VCaP (cell line): ENCODE measurements at regions not wholly inside any gene's neighbourhood (a gene's known extent, or its start where the extent isn't known, plus 50 kb on each side); places are given as distances from the start of the nearest gene placed in this dataset.

Experiments
- H3K27ac ChIP-seq: fragments of 450-650 bp; 2 replicates; pipeline ENCODE4 v1.5.1; 2017
- TF ChIP-seq, protein P1 (sequence below): fragments of 450-650 bp; conservative IDR thresholded peaks from 2 replicates; pipeline ENCODE4 v1.5.1; 2017; ENCODE audit warnings: mild to moderate bottlenecking, moderate library complexity

DNA sequence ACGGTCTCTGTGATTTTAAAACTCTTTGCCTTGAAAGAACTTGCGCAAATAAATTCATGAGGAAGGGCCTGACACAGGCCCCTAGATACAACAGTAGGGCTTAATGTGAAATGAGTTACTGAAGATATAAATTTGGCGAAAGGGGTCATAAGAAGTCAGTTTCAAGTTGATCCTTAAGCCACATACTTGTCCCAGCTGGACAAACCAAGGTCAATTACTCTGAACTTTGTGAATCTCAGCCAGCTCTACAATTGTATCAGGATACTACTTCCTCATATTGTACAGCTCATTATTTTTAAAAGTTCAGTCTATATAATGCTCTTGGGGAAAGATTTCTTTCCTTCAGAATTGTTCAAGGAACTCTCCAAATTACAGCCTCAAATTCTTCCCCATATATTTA lies 432.8 kb downstream of the METTL4 start:
- no peak overlapping the region for H3K27ac ChIP-seq
- TF ChIP-seq, protein P1, sequence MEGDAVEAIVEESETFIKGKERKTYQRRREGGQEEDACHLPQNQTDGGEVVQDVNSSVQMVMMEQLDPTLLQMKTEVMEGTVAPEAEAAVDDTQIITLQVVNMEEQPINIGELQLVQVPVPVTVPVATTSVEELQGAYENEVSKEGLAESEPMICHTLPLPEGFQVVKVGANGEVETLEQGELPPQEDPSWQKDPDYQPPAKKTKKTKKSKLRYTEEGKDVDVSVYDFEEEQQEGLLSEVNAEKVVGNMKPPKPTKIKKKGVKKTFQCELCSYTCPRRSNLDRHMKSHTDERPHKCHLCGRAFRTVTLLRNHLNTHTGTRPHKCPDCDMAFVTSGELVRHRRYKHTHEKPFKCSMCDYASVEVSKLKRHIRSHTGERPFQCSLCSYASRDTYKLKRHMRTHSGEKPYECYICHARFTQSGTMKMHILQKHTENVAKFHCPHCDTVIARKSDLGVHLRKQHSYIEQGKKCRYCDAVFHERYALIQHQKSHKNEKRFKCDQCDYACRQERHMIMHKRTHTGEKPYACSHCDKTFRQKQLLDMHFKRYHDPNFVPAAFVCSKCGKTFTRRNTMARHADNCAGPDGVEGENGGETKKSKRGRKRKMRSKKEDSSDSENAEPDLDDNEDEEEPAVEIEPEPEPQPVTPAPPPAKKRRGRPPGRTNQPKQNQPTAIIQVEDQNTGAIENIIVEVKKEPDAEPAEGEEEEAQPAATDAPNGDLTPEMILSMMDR, result no peak

DNA sequence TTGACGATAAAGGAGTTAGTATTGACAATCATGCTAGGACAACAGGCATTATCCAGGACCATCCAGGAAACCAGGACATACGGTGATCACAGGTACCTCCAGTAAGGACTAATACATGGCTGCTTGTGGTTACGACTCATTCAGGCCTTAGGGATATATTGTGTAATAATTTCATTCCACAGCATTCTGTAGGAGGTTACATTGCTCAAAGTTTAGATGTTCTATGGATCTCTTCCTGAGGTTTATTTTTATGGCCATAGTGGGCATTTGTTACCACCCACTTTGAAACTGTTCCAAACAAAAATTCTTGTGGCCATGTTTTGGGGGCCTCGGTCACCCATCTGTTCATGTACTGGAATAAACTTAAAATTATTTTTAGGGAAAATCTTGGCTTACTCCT lies 431.6 kb downstream of the METTL4 start:
- TF ChIP-seq, protein P1, result no peak
- H3K27ac ChIP-seq, result no peak overlapping the region

DNA sequence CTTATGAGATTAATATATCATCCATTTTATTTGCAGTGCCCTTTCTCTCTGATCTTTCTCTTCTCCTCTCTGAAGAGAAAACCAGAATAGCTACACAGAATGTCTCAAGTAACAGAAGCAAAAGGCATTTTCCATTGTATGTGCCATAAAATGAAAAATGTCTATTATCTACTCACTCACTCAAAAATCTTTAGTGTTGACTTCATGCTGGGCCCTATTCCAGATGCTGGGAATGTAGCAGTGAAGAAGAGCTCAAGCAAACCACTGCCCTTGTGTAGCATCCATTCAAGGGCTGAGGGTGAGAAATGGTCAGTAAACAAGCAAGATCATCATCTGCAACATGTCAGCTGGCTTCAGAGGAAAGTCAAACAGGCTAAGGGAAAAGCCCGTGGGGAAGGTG lies 427.7 kb downstream of the METTL4 start:
- TF ChIP-seq, protein P1, result no peak
- no peak overlapping the region for H3K27ac ChIP-seq

DNA sequence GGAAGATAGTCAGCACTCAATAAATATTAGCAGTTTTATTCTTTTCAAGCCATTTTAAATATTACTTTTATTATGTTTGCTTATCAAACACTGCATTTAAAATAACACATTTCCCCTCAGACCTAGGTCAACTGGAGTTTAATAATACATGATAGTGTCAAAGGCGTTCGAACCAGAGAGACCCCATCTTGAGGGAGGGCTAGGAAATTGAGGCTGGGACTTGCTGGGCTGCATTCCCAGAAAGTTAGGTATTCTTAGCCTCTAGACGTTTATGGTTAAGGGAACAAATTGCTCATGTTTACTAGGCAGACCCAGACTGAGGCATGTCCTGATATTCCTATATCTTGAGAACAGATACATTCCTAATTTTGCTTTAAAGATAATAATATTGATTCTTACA lies 426.5 kb downstream of the METTL4 start:
- H3K27ac ChIP-seq, result no peak overlapping the region
- TF ChIP-seq, protein P1, result no peak

DNA sequence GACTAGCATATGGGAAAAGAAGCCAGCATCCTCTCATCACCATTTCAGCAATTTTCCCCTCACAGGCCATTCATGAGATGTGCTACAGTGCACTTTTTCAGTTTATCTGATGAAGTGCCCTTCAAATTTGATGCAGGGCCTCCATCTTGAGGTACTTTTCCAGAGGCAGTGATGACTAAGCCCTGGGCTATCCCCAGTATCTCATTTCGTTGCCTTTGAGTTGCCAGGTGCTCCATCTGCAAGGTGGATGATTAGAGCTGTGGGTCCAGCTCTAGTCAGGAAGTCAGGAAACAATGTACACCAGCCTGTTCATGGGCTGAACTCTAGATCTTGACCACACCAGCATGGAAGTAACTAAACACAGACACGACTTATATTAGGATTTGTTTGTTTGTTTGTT lies 425.2 kb downstream of the METTL4 start:
- H3K27ac ChIP-seq, result no peak overlapping the region
- TF ChIP-seq, protein P1, result no peak

DNA sequence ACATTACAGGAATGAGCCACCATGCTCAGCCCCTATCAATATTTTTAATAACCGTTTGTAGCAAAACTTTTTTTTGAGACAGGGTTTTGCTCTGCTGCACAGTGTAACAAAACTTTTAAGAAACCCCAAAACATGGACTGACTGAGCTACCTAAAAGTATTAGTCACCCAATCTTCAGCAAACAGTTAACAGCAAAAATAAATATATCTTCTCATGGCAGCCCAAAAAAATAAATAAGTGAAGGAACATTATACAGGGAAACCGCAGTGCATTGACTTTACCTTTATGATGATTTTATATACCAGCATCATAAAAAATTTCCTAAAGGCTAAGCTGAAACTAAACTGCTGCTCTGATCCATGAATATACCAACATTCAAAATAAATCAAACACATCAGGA lies 424.6 kb downstream of the METTL4 start:
- TF ChIP-seq, protein P1, result no peak
- H3K27ac ChIP-seq, result no peak overlapping the region

DNA sequence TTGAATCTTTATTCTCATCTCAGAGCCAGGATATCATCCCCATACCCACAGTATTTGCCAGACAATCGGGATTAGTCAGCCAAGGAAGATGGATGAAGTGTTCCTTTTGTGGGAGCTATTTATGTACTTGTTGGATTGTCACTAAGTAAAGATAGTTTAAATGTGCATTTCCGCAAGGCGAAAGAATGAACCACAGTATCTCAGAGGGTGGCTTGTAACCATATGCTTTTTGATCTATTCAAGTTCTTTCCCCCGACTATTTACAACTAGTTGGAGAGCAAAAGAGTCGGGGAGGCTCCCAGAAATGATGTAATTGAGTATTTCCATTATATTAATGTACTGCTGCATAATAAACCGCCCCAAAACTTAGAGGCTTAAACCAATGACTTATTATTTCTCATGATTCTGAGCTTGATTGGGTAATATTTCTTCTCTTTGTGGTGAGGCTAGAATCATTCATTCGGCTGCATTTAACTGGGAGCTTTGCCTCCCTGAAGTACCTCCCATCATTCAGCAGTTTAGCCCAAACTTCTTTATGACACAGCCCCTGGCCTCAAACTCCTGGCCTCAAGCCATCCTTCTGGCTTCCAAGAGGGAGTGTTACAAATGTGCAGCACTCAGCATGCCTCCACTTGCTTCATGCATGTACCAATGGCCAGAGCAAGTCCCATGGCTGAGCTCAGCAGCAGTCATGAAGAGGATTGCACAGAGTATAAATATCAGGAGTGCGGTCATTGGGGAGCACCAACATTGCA lies 423.7 kb downstream of the METTL4 start:
- TF ChIP-seq, protein P1, result no peak
- H3K27ac ChIP-seq, result no peak overlapping the region
